Tibial artery (tissue), 4 donors: ENCODE measurements at regions not wholly inside any gene's neighbourhood (a gene's known extent, or its start where the extent isn't known, plus 50 kb on each side); places are given as distances from the start of the nearest gene placed in this dataset.
"Not testable (repeated sequence)": the region's sequence is repeated elsewhere in the genome, so short reads cannot be mapped to it uniquely, and the experiment has no call there.

Experiments used
- DNase-seq, 2 donors: peaks; one replicate each; pipeline ENCODE4 v3.0.0-alpha.2; 2019
- H3K27ac ChIP-seq, 2 donors: fragments of 200-600 bp; sonication (generic) in 1 of 2; 1 replicate in 1 of 2; 2 replicates in 1 of 2; pipeline ENCODE4 v1.5.1; 2018 to 2019; ENCODE audit warnings: mild to moderate bottlenecking in 1 of 2
- H3K27me3 ChIP-seq, 2 donors: fragments of 200-600 bp; sonication (generic) in 1 of 2; one replicate each; pipeline versions ENCODE4 v1.5.1 to v1.6.0; 2016 to 2019
- H3K36me3 ChIP-seq, 3 donors: fragments of 200-600 bp; sonication (generic) in 2 of 3; one replicate each; pipeline ENCODE4 v1.5.1; 2016 to 2019; ENCODE audit warnings: mild to moderate bottlenecking in 2 of 3
- H3K4me1 ChIP-seq, 4 donors: fragments of 200-600 bp; sonication (generic) in 2 of 4; 1 replicate in 3 of 4; 2 replicates in 1 of 4; pipeline ENCODE4 v1.5.1; 2016 to 2019
- H3K4me3 ChIP-seq, 2 donors: fragments of 200-600 bp; sonication (generic) in 1 of 2; 1 replicate in 1 of 2; 2 replicates in 1 of 2; pipeline ENCODE4 v1.5.1; 2018 to 2019; ENCODE audit warnings: mild to moderate bottlenecking in 2 of 2
- H3K9me3 ChIP-seq, 3 donors: fragments of 200-600 bp; sonication (generic) in 1 of 3; one replicate each; pipeline ENCODE4 v1.5.1; 2016 to 2019
- CTCF ChIP-seq, 2 experiments: fragments of 200-600 bp in 1 of 2; fragments of 450-650 bp in 1 of 2; IDR thresholded peaks; one replicate each; pipeline ENCODE4 v1.5.1; 2017 to 2019; ENCODE audit warnings: antibody characterized with exemption in 2 of 2, mild to moderate bottlenecking in 1 of 2, moderate library complexity in 1 of 2
- intact Hi-C: fragments of 100-400 bp; cut with DNase I; formaldehyde crosslinking; loops from one replicate; pipeline ENCODE4 v1.15.0; 2023; ENCODE audit warnings: low total_unique reads

GRCh38 chr10:27344568-27345454 is 104.2 kb upstream of the ACBD5 start:
- no peak for DNase-seq
- Histone ChIP-seq H3K27ac (no peak overlapping the region), H3K9me3 (no peaks in the 10 kb centered on the region), H3K36me3 (no peaks in the 10 kb centered on the region), H3K4me3 (no peak overlapping the region), H3K4me1 (no peaks in the 10 kb centered on the region), H3K27me3 (peaks cover 0 to 24% of the 10 kb centered on the region in 2 donors)
- intact Hi-C loops = no loop called here
- TF ChIP-seq CTCF (IDR thresholded peaks at IDR 0.05) = no peak

- Histone ChIP-seq H3K4me3 (no peak overlapping the region), H3K9me3 (no peaks in the 10 kb centered on the region), H3K27ac (no peak overlapping the region), H3K4me1 (no peaks in the 10 kb centered on the region), H3K27me3 (peaks cover 0 to under 1% of the 10 kb centered on the region in 2 donors), H3K36me3 (no peaks in the 10 kb centered on the region)
- intact Hi-C loops = no loop called here
- DNase-seq = no peak
- no peak for TF ChIP-seq CTCF (IDR thresholded peaks at IDR 0.05)
These were observed 100.4 kb upstream of the ACBD5 start for GRCh38 chr10:27341001-27341400.

GRCh38 chr10:27335246-27335645 is 94.6 kb upstream of the ACBD5 start:
- H3K27me3 ChIP-seq, intact Hi-C loops, H3K36me3 ChIP-seq, H3K27ac ChIP-seq, H3K4me3 ChIP-seq, DNase-seq, H3K4me1 ChIP-seq, H3K9me3 ChIP-seq: not testable (repeated sequence)

- H3K27me3 ChIP-seq = no peaks in the 10 kb centered on the region
- intact Hi-C loops = no loop called here
- no peak overlapping the region for H3K27ac ChIP-seq
- no peaks in the 10 kb centered on the region for H3K4me1 ChIP-seq
- no peak for DNase-seq
- TF ChIP-seq CTCF (IDR thresholded peaks at IDR 0.05) = no peak
- no peaks in the 10 kb centered on the region for H3K9me3 ChIP-seq
- no peak overlapping the region for H3K4me3 ChIP-seq
- no peaks in the 10 kb centered on the region for H3K36me3 ChIP-seq
These were observed 89.5 kb upstream of the ACBD5 start for GRCh38 chr10:27330074-27330473.

GRCh38 chr10:27328946-27329345 is 88.3 kb upstream of the ACBD5 start:
- no peak for DNase-seq
- no peaks in the 10 kb centered on the region for H3K9me3 ChIP-seq
- H3K36me3 ChIP-seq = no peaks in the 10 kb centered on the region
- no peaks in the 10 kb centered on the region for H3K4me1 ChIP-seq
- intact Hi-C loops = no loop called here
- no peak for TF ChIP-seq CTCF (IDR thresholded peaks at IDR 0.05)
- H3K27me3 ChIP-seq = no peaks in the 10 kb centered on the region
- no peak overlapping the region for H3K27ac ChIP-seq
- H3K4me3 ChIP-seq = no peak overlapping the region

GRCh38 chr10:27326748-27327147 is 86.2 kb upstream of the ACBD5 start:
- intact Hi-C loops, H3K4me1 ChIP-seq, H3K4me3 ChIP-seq, H3K9me3 ChIP-seq, H3K36me3 ChIP-seq, DNase-seq, H3K27me3 ChIP-seq, H3K27ac ChIP-seq: not testable (repeated sequence)
